MM.1S (cell line): ENCODE measurements at regions not wholly inside any gene's neighbourhood (a gene's known extent, or its start where the extent isn't known, plus 50 kb on each side); places are given as distances from the start of the nearest gene placed in this dataset.

Source experiments
- DNase-seq: peaks from one replicate; pipeline ENCODE4 v3.0.0-alpha.2; 2015
- H2AFZ ChIP-seq: fragments of 300-600 bp; sonication (generic); 2 replicates; pipeline ENCODE4 v1.6.0; 2016; ENCODE audit warnings: antibody characterized with exemption, low read length
- H3F3A ChIP-seq: fragments of 300-600 bp; sonication (generic); 2 replicates; pipeline ENCODE4 v1.6.1; 2016; ENCODE audit warnings: mild to moderate bottlenecking, antibody characterized with exemption, low read length, moderate library complexity, mixed read lengths; ENCODE audit not compliant: insufficient read depth
- H3K27ac ChIP-seq: fragments of 300-600 bp; sonication (generic); 2 replicates; pipeline ENCODE4 v1.5.1; 2016; ENCODE audit warnings: mild to moderate bottlenecking, low read length
- H3K27me3 ChIP-seq: fragments of 300-600 bp; sonication (generic); replicated peaks from 2 replicates; pipeline ENCODE4 v1.6.0; 2016; ENCODE audit warnings: low read length; ENCODE audit not compliant: insufficient read depth
- H3K36me3 ChIP-seq: fragments of 300-600 bp; sonication (generic); replicated peaks from 2 replicates; pipeline ENCODE4 v1.6.1; 2016; ENCODE audit warnings: mild to moderate bottlenecking, low read length, mixed read lengths; ENCODE audit not compliant: insufficient read depth
- H3K4me1 ChIP-seq: fragments of 300-600 bp; sonication (generic); 2 replicates; pipeline ENCODE4 v1.6.1; 2016; ENCODE audit warnings: low read length, mixed read lengths
- H3K4me2 ChIP-seq: fragments of 300-600 bp; sonication (generic); 2 replicates; pipeline ENCODE4 v1.6.0; 2016; ENCODE audit warnings: low read depth, low read length
- H3K4me3 ChIP-seq: fragments of 300-600 bp; sonication (generic); 2 replicates; pipeline ENCODE4 v1.5.1; 2016; ENCODE audit warnings: low read length, mixed read lengths
- H3K79me2 ChIP-seq: fragments of 300-600 bp; sonication (generic); 2 replicates; pipeline ENCODE4 v1.6.1; 2016; ENCODE audit warnings: mixed run types, low read length, mixed read lengths
- H3K9ac ChIP-seq: fragments of 300-600 bp; sonication (generic); 2 replicates; pipeline ENCODE4 v1.6.1; 2016; ENCODE audit warnings: low read length, mixed read lengths
- H3K9me2 ChIP-seq: fragments of 300-600 bp; sonication (generic); replicated peaks from 2 replicates; pipeline ENCODE4 v1.6.1; 2016; ENCODE audit warnings: mild to moderate bottlenecking, low read length, mixed read lengths; ENCODE audit not compliant: insufficient read depth
- H3K9me3 ChIP-seq: fragments of 300-600 bp; sonication (generic); replicated peaks from 2 replicates; pipeline ENCODE4 v1.6.1; 2016; ENCODE audit warnings: mild to moderate bottlenecking, low read length, mixed read lengths; ENCODE audit not compliant: insufficient read depth
- H4K20me1 ChIP-seq: fragments of 300-600 bp; sonication (generic); 2 replicates; pipeline ENCODE4 v1.6.1; 2016; ENCODE audit warnings: mild to moderate bottlenecking, low read length, moderate library complexity, mixed read lengths; ENCODE audit not compliant: insufficient read depth
- EZH2 ChIP-seq: fragments of 300-600 bp; sonication (generic); optimal IDR thresholded peaks from 2 replicates; pipeline ENCODE3; 2017; ENCODE audit warnings: low read depth, mild to moderate bottlenecking, antibody characterized with exemption, low read length, mixed read lengths
- EZH2phosphoT487 ChIP-seq: fragments of 300-600 bp; sonication (generic); IDR thresholded peaks from 2 replicates; pipeline ENCODE4 v1.6.1; 2018; ENCODE audit warnings: antibody characterized with exemption, low read length
- TF ChIP-seq, protein P1 (sequence below): fragments of 300-600 bp; sonication (generic); IDR thresholded peaks from 2 replicates; pipeline ENCODE4 v1.5.1; 2016; ENCODE audit warnings: antibody characterized with exemption, low read length, mixed read lengths

DNA sequence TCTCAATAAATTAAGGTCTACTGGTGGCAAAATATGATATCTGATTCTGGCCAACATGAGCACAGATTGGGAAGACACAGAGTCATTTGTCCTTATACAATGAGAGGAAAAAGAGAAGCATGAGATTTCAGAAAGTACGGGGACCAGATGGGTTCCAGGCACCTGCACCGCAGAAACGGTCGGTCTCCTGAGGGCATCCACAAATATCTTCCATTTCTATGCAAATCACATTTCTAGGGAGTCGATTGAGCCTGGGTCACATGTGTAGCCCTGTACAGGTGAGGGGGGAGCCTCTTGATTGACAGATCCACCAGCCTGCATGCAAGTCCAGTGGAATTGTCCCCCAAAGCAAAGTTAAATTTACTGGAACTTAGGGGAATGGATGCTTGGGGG is 415.6 kb downstream of the NPHP4 start:
- no peaks in the 10 kb centered on the region for H3K36me3 ChIP-seq
- no peak overlapping the region for H3K4me3 ChIP-seq
- DNase-seq, result no peak
- H3K9me2 ChIP-seq, result no peaks in the 10 kb centered on the region
- no peak overlapping the region for H3K27ac ChIP-seq
- no peaks in the 10 kb centered on the region for H3F3A ChIP-seq
- no peaks in the 10 kb centered on the region for H3K9me3 ChIP-seq
- H4K20me1 ChIP-seq, result no peaks in the 10 kb centered on the region
- peaks cover 64% of the 10 kb centered on the region for H3K27me3 ChIP-seq
- no peak overlapping the region for H3K9ac ChIP-seq
- TF ChIP-seq EZH2 (no peak), EZH2phosphoT487 (no peak)
- TF ChIP-seq, protein P1, sequence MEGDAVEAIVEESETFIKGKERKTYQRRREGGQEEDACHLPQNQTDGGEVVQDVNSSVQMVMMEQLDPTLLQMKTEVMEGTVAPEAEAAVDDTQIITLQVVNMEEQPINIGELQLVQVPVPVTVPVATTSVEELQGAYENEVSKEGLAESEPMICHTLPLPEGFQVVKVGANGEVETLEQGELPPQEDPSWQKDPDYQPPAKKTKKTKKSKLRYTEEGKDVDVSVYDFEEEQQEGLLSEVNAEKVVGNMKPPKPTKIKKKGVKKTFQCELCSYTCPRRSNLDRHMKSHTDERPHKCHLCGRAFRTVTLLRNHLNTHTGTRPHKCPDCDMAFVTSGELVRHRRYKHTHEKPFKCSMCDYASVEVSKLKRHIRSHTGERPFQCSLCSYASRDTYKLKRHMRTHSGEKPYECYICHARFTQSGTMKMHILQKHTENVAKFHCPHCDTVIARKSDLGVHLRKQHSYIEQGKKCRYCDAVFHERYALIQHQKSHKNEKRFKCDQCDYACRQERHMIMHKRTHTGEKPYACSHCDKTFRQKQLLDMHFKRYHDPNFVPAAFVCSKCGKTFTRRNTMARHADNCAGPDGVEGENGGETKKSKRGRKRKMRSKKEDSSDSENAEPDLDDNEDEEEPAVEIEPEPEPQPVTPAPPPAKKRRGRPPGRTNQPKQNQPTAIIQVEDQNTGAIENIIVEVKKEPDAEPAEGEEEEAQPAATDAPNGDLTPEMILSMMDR, result no peak
- no peaks in the 10 kb centered on the region for H3K4me1 ChIP-seq
- no peak overlapping the region for H3K4me2 ChIP-seq
- H2AFZ ChIP-seq, result no peak overlapping the region
- H3K79me2 ChIP-seq, result no peaks in the 10 kb centered on the region

DNA sequence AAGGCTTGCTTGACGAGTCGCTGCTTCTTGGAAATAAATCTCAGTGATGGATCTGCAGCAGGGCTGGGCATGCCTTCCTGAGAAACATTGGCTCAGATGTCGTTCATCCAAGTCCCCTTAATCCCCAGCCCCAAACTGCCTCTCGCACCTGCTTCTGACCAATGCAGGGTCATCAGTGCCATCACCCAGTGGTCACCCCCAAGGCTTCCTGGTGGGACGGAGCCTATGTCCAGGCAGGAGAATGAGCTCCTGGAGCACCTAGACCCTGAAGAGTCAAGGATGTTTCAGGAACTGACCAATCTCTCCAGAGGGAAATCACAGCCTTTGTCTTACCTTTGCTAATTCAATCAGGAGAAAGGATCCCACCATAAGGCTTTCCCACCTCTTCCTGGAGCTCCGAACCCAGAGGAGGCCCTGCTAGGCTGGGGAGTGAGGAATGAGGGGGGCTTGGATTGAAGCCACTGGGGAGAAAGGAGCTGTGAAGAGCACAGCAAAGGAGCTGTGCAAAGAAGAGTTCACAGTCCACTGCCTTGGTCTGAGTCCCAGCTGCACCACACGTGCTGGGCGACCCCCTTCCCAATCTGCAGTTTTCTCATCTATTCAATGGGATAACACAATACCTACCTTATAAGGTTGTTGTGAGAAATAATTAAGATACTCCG is 416.1 kb downstream of the NPHP4 start:
- Histone ChIP-seq H2AFZ (no peak overlapping the region), H4K20me1 (no peaks in the 10 kb centered on the region), H3K27ac (no peak overlapping the region), H3F3A (no peaks in the 10 kb centered on the region), H3K27me3 (peaks cover 64% of the 10 kb centered on the region), H3K4me3 (no peak overlapping the region), H3K9me2 (no peaks in the 10 kb centered on the region), H3K9me3 (no peaks in the 10 kb centered on the region), H3K4me1 (no peaks in the 10 kb centered on the region), H3K79me2 (no peaks in the 10 kb centered on the region), H3K9ac (no peak overlapping the region), H3K36me3 (no peaks in the 10 kb centered on the region), H3K4me2 (no peak overlapping the region)
- no peak for TF ChIP-seq EZH2
- TF ChIP-seq, protein P1, result no peak
- no peak for TF ChIP-seq EZH2phosphoT487
- DNase-seq, result no peak

DNA sequence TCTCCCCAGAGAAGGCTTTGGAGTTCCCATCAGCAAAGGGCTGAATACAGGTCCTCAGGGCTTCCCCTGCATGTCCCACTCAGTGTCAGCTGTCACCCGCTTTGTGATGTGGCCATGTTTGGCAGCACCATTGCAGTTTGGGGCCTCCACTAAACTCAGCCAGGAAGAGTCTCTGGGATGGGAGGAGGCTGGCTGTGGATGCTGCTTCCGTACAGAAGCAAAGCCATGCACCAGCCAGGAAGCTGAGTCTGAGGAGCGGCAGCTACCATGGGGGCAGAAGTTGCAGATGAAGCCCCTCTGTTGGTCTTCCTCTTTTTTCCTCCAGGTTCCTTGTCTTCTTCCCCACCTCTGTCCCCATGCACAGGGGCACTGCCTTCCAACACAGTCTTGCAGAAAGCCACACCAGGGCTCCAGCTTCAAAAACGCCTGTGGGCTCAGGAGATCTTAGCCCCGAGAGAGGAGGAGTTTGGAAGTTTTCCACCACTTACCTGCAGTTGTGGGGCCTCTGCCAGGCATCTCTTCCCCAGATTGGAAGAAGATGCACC is 416.8 kb downstream of the NPHP4 start:
- Histone ChIP-seq H3K9me2 (no peaks in the 10 kb centered on the region), H3K4me2 (no peak overlapping the region), H3K4me1 (no peaks in the 10 kb centered on the region), H3K27ac (no peak overlapping the region), H4K20me1 (no peaks in the 10 kb centered on the region), H3F3A (no peaks in the 10 kb centered on the region), H3K4me3 (no peak overlapping the region), H3K27me3 (peaks cover 65% of the 10 kb centered on the region), H3K9me3 (no peaks in the 10 kb centered on the region), H2AFZ (no peak overlapping the region), H3K9ac (no peak overlapping the region), H3K36me3 (no peaks in the 10 kb centered on the region), H3K79me2 (no peaks in the 10 kb centered on the region)
- TF ChIP-seq, protein P1, result no peak
- DNase-seq, result no peak
